ENCODE measurements at regions not wholly inside any gene's neighbourhood (a gene's known extent, or its start where the extent isn't known, plus 50 kb on each side); places are given as distances from the start of the nearest gene placed in this dataset.

DNA sequence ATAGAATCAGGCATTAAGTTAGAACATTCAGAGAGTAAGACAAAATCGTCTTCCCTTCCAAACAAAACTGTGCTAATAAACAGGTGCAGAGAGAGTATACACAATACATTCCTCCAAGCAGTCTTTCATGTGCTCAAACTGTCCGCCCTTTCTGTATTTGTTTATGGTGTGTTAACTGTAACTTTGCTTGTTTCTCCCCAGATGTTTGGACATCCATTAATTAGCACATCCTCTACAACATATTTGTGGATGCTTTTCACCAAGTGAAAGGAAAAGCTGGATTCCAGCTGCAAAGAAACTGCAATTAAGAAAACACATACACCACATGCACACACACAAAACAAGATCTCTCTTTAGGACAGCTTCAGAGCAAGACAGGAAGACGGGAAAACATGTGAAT is 912.6 kb downstream of the NTRK3 start:
- Histone ChIP-seq H3K27ac (no peak overlapping the region), H3K27me3 (peaks cover 0 to 3% (median 0%) of the 10 kb centered on the region in 3 donors), H3K36me3 (no peaks in the 10 kb centered on the region), H3K4me3 (no peak overlapping the region), H3K9me3 (peaks cover 0 to 6% (median 3%) of the 10 kb centered on the region in 4 donors), H3K4me1 (no peaks in the 10 kb centered on the region)
- TF ChIP-seq EP300 (IDR thresholded peaks at IDR 0.05), result no peak
- TF ChIP-seq, protein P1, sequence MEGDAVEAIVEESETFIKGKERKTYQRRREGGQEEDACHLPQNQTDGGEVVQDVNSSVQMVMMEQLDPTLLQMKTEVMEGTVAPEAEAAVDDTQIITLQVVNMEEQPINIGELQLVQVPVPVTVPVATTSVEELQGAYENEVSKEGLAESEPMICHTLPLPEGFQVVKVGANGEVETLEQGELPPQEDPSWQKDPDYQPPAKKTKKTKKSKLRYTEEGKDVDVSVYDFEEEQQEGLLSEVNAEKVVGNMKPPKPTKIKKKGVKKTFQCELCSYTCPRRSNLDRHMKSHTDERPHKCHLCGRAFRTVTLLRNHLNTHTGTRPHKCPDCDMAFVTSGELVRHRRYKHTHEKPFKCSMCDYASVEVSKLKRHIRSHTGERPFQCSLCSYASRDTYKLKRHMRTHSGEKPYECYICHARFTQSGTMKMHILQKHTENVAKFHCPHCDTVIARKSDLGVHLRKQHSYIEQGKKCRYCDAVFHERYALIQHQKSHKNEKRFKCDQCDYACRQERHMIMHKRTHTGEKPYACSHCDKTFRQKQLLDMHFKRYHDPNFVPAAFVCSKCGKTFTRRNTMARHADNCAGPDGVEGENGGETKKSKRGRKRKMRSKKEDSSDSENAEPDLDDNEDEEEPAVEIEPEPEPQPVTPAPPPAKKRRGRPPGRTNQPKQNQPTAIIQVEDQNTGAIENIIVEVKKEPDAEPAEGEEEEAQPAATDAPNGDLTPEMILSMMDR (IDR thresholded peaks at IDR 0.05), result no peak
- no peak for TF ChIP-seq POLR2AphosphoS5 (IDR thresholded peaks at IDR 0.05)
- TF ChIP-seq POLR2A (IDR thresholded peaks at IDR 0.05), result no peak
- WGBS, 5 donors, result 32 to 45% (median 36%) methylated on average over 3 of the region's 3 CpGs
- peak in 1 of 2 donors; percentile 6 for DNase-seq
- intact Hi-C loops (cut with DNase I; ENCODE audit: low total_unique reads), result no loop called here

DNA sequence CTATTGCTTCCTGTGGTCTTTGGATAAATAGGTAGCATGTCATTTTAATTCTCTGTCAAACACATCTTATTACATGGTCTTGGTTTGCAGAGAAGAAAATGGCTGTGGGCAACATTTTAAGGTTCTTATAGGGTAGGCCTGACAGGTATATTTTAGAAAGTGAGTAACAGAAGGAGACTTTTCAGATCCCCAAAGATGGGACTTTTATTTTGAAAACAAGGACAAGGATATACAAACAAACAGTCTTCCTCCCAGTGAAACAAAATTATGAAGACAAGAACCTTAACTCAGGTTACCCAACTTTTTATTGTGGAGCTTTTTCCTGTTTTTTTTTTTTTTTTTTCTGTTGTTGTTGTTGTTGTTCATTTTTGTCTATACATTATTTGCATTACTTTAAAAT is 916.2 kb downstream of the NTRK3 start:
- no peak overlapping the region for H3K4me3 ChIP-seq
- no peak overlapping the region for H3K27ac ChIP-seq
- TF ChIP-seq, protein P1 (IDR thresholded peaks at IDR 0.05), result no peak
- no peak for TF ChIP-seq EP300 (IDR thresholded peaks at IDR 0.05)
- TF ChIP-seq POLR2AphosphoS5 (IDR thresholded peaks at IDR 0.05), result no peak
- no peak for TF ChIP-seq POLR2A (IDR thresholded peaks at IDR 0.05)
- intact Hi-C loops (cut with DNase I; ENCODE audit: low total_unique reads), result no loop called here
- H3K36me3 ChIP-seq, result no peaks in the 10 kb centered on the region
- peaks cover 0 to 3% (median 0%) of the 10 kb centered on the region in 3 donors for H3K27me3 ChIP-seq
- no peak for DNase-seq
- no peaks in the 10 kb centered on the region for H3K4me1 ChIP-seq
- peaks cover 0 to 5% (median 0%) of the 10 kb centered on the region in 4 donors for H3K9me3 ChIP-seq

DNA sequence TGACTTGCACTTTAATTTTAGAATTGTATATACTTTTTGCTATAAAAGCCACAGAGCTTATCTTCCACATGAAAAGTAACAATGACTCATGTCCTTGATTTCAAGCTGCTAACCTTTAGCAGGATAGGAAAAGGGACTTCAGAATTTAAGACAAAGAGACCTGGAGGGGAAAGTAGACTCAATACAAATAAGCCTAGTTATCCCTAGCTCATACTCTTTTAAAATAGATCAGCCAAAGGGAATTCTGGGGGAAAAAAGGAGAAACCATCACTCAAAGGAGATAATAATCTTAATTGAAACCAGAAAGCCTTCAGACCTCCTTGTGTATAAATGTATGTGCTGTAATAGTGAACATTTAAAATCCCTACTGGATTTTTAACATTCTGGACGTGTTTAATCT is 930.3 kb downstream of the NTRK3 start:
- no peak overlapping the region for H3K27ac ChIP-seq
- no peaks in the 10 kb centered on the region for H3K36me3 ChIP-seq
- intact Hi-C loops (cut with DNase I; ENCODE audit: low total_unique reads), result no loop called here
- no peak for TF ChIP-seq POLR2AphosphoS5 (IDR thresholded peaks at IDR 0.05)
- TF ChIP-seq, protein P1 (IDR thresholded peaks at IDR 0.05), result no peak
- no peak for TF ChIP-seq EP300 (IDR thresholded peaks at IDR 0.05)
- no peak for TF ChIP-seq POLR2A (IDR thresholded peaks at IDR 0.05)
- no peak overlapping the region for H3K4me3 ChIP-seq
- no peaks in the 10 kb centered on the region for H3K9me3 ChIP-seq
- H3K4me1 ChIP-seq, result no peaks in the 10 kb centered on the region
- WGBS, 5 donors, result 8 to 29% (median 16%) methylated on average over 1 of the region's 1 CpG
- H3K27me3 ChIP-seq, result no peaks in the 10 kb centered on the region
- DNase-seq, result no peak

DNA sequence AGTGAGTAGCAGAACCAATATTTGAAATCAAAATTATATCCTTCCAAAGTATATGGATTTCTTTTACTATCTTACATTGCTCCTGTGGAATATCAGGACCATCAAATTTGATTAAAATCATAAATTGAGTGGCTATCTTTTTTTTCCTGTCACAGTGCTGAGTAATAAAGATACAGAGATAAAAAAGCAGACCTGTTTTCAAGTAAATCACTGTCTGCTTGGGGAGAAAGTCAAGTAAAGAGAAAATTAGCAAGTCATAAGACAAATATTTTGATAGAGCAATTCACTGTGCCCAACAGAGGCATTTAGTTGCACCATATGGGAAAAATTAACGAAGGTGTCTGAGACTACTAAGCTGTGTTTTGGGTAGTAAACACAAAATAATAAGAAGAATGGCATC is 933.7 kb downstream of the NTRK3 start:
- intact Hi-C loops (cut with DNase I; ENCODE audit: low total_unique reads), result no loop called here
- H3K4me3 ChIP-seq, result no peak overlapping the region
- H3K27ac ChIP-seq, result no peak overlapping the region
- TF ChIP-seq POLR2AphosphoS5 (IDR thresholded peaks at IDR 0.05), result no peak
- TF ChIP-seq, protein P1 (IDR thresholded peaks at IDR 0.05), result no peak
- no peak for TF ChIP-seq EP300 (IDR thresholded peaks at IDR 0.05)
- TF ChIP-seq POLR2A (IDR thresholded peaks at IDR 0.05), result no peak
- no peaks in the 10 kb centered on the region for H3K27me3 ChIP-seq
- H3K4me1 ChIP-seq, result no peaks in the 10 kb centered on the region
- H3K9me3 ChIP-seq, result no peaks in the 10 kb centered on the region
- no peaks in the 10 kb centered on the region for H3K36me3 ChIP-seq
- no peak for DNase-seq
- WGBS, 5 donors, result 36 to 50% (median 48%) methylated on average over 1 of the region's 1 CpG
